Endometrium (tissue), 2 donors: ENCODE measurements at regions not wholly inside any gene's neighbourhood (a gene's known extent, or its start where the extent isn't known, plus 50 kb on each side); places are given as distances from the start of the nearest gene placed in this dataset.

Experiments
- FAIRE-seq: peaks from 2 replicates; lab custom pipeline; 2012; peaks lifted over from hg19 to GRCh38; lab: Jason Lieb, UNC
- donor health status: control.
- donor health status: control.

DNA sequence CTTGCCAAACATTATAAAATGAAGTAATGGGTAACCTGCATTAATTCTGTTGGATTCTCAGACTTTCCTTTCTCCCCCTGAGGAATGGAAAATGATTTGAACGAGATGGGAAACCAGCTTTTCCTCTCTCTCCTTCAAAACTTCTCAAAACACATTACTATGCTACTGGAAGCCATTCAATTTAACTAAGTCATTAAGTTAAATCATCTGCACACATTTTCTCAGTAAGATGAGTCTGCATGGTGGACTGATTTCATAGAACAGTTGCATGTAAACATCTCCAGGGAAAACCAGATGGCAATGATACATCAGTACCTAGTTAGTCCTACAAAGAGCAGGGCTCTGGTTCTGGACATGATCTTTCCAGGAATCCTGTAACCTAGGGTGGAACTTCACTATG, 59.9 kb downstream of the BMP4 start:
- FAIRE-seq: no peak

DNA sequence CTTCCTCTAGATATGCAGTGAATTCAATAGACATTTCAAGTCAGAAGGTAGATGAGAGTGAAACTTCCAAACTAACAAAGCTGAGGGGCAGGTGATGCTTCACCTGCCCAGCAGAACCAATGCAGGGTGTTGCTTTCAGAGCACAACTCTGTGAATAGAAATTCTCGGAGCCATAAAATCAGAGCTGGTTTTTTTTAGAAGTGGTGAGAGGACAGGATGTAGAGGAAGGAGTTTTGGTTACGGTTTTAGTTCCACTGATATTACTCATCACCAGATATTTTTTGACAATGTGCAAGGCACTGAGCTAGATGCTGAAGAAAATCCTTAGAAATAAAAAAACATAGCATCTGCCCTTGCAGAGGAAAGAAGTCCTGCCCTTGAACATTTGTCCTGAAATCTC, 62.2 kb downstream of the BMP4 start:
- FAIRE-seq: no peak

- no peak for FAIRE-seq
These were observed 63.3 kb downstream of the BMP4 start for GRCh38 chr14:53893374-53893773.

DNA sequence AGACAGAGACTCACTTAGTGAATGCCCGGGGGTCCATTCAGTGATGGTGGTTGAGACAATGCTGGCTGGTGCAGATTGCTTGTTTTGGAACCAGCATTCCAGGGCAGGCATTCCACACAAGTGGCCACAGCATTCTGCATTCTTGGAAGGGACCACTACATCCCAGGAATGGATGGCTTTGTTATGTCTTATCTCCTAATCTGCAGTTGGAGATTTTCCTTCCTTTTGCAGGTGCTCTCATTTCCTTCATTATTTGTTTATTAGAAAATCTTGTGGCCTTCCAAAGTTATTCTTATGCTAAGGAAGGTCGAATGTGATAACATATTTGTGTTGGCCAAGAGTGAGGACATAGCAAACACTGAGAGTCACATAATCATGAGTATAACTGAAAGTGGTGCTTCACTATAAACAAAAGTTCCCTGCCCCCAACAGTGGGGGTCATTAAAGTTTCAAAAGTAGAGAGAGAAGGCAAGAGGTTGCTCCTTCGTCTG, 66.0 kb downstream of the BMP4 start:
- no peak for FAIRE-seq

- FAIRE-seq: no peak
These were observed 67.9 kb downstream of the BMP4 start for GRCh38 chr14:53888535-53889386.

GRCh38 chr14:53885136-53885640, 71.4 kb downstream of the BMP4 start:
- FAIRE-seq: peak; percentile 8

GRCh38 chr14:53884601-53885000, 72.0 kb downstream of the BMP4 start:
- FAIRE-seq: no peak

GRCh38 chr14:53883739-53884138, 72.9 kb downstream of the BMP4 start:
- FAIRE-seq: no peak

DNA sequence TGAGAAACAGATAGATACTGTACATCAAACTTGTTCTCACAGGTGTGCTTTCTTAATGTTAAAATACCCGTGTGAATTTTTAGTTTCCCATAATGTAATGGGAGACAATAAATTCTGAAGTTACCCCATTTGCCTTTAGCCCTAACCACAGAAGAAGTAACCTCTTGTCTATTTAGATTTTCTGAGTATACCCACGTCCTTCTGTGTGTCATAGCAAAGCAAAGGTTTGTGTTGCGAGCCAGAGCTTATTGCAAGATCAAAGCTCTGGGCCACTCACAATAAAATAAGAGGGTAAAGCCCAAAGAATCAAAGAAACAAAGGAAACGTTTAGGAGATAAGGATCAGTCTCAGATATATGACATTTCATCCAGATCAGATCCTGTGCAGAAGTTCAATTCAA, 73.9 kb downstream of the BMP4 start:
- no peak for FAIRE-seq

GRCh38 chr14:53881921-53882320, 74.7 kb downstream of the BMP4 start:
- FAIRE-seq: no peak

DNA sequence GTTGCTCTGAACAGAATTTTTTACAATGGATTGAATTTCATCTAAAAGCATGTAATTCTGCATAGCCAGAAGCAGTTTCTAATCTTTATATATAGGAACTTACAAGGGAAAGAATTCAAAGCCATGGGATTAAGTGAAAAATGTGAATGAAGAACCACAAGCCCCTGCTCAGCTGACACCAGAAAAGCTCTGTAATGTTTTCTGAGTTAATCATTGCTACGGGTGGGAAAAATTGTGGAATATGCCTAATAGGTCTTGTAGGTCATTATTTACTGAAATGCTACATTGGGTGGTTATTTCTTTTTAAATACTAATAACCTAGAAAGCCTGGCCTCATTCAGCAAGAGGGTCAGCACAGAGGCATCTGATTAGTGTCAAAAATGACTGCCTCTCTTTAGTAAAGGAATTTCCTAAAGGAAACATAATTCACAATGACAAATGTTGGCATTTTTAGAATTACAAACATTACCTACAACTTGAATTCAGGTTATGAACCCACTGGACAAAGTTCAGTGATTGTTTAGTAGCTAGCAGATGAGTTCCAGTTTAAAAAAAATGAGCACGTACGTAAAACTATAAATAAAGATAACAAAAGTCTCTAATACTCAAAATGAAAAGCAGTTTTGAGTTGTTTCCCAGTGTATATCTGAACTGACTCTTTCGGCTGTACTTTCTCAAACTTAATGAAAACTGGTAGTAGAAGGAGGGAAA, 75.3 kb downstream of the BMP4 start:
- no peak for FAIRE-seq

DNA sequence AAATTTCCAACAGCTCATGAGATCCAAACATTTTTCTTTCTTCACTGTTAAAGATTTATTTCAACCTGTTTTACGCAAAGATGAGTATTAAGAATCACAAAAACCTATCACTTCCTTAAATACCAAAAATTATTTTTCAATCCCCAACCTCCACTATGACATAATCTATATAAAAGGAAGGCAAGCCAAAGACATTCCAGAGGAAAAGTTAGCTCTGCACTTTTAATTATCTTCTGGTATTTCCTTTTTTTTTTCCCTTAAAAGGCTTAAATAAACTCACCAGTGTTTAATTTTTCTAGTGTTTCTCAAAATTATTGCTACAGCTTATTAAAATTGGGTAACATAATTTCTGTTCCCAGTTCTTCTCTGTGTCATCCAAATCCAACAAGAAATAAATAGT, 75.9 kb downstream of the BMP4 start:
- FAIRE-seq: no peak

DNA sequence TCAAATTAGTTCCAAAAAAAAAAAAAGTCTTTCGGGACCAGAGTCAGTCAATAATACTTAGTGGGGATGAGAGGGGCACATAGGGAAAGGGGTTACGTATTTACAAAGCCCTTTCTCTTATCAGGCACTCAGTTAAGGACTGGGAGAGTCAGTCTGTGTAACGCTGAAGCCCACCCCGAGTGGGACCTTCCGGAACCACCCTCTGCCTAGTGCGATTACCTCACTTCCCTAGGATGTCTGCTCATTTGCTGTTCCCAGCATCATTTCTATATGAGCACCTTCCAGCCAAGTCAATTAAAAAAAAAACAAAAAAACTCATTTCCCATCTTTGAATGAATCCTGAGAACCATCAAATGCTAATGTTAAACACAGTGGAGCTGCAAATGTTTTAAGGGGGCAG, 76.9 kb downstream of the BMP4 start:
- no peak for FAIRE-seq

DNA sequence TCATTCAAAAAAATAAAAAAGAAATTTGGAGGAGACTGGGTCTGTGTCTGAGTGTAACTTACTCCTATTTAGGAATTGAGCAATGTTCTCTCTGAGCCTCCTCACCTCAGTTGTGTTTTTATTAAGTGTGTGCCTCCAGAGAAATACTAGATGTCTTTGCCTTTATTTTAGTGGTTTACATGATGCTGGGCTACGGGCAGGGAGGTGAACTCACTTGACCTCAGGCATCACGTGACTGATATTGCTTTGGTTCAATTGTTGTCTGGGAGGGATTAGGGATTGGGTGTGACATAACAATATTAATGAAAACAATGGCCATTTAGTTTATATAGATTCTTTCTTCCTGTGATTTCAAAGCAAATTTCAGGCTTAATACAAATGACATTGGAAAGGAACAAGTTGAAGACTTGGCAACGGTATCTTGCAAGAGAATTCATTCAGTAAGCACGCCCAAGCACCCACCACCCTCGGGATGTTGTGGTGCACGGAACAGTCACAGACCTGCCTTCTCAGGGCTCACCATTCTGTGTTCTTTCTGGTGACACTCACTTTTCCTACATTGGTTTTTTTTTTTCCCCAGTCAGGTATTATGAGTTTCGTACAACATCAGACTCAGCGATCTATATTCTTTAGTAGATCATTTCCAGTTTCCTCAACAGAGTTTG, 77.5 kb downstream of the BMP4 start:
- FAIRE-seq: no peak

DNA sequence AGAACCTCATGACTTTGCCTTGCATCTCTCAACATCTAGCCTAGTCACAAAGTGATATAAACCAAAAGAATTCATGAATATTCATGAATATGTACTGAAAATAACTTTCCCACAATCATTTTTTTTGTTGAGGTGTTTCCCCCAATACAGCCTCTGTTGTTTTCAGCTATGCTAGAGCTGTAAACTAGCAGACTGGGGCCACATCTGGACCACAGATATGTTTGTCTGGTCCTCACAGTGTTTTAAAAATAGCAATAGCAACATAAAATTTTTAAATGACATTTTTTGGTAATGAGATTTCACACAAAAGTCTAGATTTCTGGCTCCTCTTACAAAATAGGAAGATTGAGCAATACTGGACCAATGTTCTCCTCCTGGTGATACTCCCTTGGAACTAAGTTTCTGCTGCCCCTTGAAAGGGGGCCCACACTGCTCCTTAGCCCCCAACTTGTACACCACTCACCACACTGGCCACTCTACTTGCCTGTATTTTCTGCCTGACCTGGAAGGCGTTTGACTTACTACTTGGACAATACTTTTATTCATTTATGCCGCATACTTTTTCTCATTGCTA, 81.2 kb downstream of the BMP4 start:
- FAIRE-seq: peak; percentile 88

DNA sequence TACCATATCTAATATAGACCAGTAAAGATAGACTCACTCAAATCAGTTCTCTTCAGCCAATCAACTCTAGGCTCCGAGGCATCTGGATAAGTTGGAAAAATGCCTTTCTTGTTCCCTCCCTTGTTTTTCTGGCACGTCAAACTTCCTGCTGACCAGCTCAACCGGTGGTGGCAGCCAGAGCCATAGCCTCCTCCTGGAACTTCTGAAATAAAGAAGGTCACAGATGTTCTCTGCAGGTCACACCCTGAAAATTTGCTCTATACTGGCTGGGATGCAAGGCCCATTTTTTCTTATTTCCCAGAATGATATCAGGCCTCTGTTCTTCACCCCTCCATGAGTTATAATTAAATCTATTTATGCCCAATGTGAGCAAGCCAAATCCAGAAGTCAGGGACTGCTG, 81.9 kb downstream of the BMP4 start:
- peak; percentile 26 for FAIRE-seq

GRCh38 chr14:53872681-53873089, 83.9 kb downstream of the BMP4 start:
- peak; percentile 89 for FAIRE-seq

DNA sequence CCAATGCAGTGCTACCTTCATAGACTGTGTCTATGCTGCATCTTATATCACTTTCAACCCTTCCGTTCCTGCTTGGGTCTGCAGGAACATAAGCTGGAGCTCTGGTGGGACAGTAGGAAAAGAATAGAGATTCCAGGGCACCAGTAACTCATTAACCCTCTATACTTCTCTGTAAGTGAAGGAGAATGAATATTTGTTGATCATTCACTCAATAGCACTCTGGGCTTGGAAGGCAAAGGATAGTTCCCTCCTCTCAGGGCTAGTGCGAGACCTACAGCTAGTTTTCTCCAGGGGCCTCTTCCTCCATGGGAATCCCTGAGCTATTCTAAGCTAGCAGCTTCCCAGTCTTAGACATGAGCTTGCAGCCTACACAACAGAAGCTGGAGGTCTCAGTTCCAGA, 84.7 kb downstream of the BMP4 start:
- FAIRE-seq: no peak

- FAIRE-seq: no peak
These were observed 85.6 kb downstream of the BMP4 start for GRCh38 chr14:53871011-53871410.

DNA sequence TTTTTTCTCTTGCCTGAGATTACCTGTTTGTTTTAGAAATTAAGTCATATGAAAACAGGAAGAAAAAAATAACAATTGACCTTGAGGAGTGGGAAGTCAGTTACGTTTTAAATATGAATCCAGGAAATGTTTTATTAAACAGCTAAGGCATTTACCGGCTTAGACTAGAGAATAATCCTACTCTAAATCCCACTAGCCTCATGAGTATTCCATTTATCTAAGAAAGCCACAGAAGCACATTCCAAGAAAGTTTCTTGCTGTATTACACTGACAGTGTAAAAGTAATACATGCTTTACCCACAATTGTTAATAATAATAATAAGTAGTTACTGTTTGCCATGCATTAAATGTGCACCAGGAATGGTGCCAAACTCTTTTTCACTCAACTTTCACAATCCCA, 90.9 kb downstream of the BMP4 start:
- FAIRE-seq: no peak

DNA sequence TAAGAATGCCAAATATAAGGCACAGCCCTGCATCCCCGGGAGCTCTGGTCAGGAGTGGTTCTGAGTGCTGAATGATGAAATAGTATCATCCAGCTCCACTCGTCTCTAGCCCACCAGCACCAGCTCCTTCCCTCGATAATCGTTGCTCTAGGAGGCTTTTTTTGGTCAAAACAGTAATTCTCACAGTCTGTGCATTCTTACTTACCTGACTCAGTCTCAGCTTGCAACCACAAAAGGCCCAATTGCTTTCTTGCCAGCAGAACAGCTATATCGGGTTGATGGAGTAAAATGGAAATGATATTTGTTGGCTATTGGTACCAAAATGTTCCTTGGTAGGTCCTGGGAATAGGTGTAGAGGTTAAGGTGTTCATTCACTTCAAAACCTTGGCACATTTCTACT, 94.8 kb downstream of the BMP4 start:
- no peak for FAIRE-seq

- FAIRE-seq: no peak
These were observed 98.3 kb downstream of the BMP4 start for GRCh38 chr14:53858345-53858684.
